NOMO-1 treated with dmso at 0.1 percent for 144 hours (cell line): ENCODE measurements at regions not wholly inside any gene's neighbourhood (a gene's known extent, or its start where the extent isn't known, plus 50 kb on each side); places are given as distances from the start of the nearest gene placed in this dataset.

ENCODE experiments used
- DNase-seq: peaks from one replicate; lab custom pipeline; 2025; ENCODE audit not compliant: unreplicated experiment; lab: John Stamatoyannopoulos, UW

DNA sequence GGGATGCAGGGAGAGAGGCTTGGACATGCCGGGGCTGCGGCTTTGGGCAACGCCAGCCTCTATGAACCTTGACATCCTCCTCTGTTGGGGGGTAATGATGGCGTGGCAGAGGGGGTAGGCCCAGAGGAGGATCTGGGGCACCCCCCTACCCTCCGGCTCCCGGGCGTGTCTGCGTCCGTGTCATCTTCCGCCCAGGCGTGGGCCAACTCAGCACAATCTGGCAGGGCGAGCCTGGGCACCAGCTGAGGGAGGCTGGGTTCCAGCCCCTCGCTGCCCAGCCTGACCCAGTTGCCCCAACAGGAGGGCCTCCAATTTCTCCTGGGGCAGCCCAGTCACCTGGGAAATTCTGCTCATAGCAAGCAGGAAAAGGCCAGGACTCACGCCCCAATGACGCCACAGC lies 62.9 kb upstream of the IL17B start:
- DNase-seq: no peak

DNA sequence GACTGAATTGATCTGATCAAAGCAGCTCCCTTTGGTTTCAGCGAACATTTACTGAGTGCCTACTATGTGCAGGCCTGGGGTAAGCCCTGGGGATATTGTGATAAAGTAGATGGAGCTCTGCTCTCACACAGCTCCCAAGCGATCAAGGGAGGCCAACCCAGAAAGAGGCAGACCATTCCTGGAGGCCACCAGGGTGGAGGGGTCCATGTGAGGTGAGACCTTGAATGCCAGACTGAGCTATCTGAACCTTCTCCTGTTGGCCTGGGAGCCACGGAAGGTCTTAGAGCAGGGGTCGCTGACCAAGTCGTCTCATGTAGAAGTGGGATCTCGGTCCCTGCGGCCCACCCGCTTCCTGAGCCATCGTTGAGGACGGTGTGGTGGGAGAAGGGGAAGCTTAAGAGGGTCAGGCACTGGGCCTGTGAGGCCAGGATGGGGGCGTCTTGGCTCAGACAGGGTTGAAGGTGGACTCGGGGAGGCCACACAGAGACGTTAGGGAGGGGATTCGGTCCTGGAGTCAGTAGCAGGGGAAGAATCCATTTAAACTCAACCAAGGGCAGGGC lies 62.2 kb upstream of the IL17B start:
- no peak for DNase-seq

DNA sequence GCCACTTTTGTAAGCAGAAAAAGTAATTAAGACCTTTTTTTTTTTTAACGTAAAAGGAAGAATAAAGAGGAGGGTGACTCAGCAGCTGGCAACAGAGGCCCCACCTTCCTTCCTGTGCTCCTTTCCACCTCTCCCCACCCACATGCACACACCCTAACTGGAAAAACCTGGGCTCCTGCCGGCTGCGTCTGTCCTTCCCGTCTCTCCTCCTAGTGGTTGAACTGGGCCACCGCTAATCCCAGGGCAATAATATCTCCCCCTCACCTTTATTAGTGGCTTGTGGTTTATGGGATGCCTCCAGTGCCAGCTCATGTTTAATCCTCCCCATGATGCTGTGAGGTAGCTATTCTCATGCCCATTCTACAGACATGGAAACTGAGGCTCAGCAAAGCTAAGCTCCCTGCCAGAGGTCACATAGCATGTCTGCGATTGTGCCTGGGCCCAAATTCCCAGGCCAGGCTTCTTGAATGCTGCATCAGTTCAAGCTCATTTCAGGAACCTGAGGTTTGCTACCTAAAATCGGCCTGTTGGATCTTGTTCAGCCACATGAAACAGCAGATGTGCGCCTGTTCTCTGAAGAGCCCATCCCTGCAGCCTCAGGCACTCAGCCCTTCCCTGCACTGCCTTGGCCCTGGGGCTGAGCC lies 60.9 kb upstream of the IL17B start:
- no peak for DNase-seq

DNA sequence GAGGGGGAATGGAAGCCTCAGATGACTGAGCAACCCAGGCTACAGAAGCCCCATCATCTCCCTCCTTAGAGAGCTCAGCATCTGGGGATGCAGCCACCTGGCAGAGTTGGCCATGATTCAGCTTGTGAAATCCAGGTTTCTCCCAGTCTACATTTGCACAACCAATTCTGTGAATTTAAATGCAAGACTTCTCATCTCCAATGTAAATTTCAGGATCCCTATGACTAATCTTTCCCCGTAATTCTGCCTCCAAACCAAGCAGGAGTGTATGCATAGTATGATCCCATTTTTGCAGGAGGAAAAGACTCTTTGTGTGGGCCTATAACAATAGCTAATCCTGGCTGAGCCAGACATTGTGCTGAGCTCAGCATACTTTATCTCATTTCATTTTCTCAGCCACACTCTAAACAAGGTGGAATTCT lies 59.6 kb upstream of the IL17B start:
- DNase-seq: no peak

DNA sequence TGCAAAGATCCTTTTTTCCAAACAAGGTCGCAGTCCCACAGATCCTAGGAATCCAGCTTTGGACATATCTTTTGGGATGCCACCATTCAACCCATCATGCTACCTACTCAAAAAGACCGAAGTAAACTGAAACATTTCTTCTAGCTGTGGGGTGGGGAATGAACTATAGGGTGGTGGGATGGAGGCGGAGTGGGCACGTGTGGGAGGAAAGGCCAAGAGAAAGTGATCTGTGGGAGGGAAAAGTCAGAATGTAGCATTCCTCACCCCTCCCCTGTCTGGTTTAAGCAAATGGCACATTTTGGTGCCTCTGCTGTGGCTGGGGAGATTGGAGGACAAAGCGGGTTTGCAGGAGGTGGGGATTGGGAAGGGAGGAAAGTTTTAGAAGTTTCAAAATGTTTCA lies 59.2 kb upstream of the IL17B start:
- no peak for DNase-seq

DNA sequence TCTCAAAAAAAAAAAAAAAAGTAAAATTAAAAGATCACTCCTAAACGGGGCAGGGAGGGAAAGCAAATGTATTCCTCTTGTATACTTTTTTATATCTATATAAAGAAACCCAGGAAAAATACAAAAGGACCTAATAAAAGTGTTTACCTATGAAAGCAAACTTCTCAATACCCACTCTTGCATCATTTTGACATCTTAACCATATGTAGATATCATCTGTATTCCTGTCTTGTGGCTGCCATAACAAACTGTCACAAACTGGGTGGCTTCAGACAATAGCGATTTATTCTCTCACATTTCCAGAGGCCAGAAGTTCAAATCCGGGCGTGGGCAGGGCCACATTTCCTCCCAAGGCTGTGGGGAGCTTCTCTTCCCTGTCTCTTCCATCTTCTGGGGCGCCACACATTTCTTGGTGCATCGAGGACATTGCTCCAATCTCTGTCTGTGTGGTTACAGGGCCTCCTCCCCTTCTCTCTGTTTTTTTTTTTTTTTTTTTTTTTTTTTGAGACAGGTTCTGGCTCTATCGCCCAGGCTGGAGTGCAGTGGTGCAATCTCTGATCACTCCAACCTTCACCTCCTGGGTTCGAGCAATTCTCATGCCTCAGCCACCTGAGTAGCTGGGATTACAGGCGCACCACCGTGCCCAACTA lies 58.4 kb upstream of the IL17B start:
- no peak for DNase-seq

DNA sequence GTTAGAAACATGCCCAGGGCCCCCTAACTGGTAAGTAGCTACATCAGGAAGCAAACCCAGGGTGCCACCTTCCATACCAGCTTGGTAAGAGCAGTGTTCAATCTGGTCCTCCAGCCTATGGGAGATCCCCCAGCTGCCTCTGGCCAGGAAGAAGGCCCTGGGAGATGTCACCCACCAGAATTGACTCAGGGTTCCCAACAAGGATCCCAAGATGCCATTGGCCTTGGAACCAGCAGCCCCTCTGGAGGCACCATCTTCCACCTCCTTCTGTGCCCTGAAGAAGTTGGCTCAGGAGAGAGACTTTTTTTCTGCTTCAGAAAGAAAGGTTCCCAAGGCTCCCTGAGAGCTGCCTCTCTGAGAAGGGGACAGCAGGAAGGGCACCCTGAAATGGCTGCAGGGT lies 56.6 kb upstream of the IL17B start:
- DNase-seq: no peak

DNA sequence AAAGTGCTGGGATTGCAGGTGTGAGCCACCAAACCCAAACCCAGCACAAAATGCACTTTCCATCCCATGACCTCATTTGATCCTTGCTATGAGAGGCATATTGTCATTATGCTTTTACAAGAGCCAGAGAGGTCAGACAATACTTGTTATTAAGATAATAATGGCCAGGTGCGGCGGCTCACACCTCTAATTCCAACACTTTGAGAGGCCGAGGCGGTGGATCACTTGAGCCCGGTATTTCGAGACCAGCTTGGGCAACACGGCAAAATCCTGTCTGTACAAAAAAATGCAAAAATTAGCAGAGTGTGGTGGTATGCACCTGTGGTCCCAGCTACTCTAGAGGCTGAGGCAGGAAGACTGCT lies 55.9 kb upstream of the IL17B start:
- no peak for DNase-seq

DNA sequence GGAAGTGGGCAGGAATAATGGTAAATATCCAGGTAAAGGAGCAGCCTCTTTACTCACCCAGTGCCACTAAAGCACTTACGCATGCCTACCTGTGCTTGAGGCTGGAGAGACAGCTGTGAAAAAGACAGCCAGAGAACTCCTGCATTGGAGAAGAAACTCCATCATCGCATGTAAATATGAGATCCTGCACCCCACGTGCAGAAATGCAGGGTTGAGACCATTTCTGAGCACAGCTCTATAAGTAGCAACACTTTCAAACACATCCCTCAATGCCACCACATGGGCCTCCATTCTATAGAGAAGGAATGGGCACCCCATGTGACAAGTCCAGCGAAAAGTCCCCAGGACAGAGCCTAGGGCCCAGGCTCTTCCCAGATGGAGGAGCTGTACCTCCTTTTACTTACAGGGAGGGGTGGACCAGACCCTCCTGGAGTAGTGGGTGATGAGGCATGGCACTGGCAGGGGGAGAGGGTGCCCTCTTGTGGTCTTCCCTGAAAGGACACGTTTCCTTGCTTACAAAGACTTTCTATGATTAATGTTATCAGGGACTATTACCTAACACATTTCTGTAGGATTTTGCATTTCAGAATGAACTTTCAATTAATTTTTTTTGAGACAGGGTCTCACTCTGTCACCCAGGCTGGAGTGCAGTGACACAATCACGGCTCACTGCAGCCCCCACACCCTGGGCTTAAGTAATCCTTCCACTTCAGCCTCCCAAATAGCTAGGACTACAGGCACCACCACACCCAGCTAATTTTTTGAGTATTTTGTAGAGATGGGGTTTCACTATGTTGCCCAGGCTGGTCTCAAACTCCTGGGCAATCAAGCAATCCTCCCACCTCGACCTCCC lies 55.3 kb upstream of the IL17B start:
- no peak for DNase-seq

DNA sequence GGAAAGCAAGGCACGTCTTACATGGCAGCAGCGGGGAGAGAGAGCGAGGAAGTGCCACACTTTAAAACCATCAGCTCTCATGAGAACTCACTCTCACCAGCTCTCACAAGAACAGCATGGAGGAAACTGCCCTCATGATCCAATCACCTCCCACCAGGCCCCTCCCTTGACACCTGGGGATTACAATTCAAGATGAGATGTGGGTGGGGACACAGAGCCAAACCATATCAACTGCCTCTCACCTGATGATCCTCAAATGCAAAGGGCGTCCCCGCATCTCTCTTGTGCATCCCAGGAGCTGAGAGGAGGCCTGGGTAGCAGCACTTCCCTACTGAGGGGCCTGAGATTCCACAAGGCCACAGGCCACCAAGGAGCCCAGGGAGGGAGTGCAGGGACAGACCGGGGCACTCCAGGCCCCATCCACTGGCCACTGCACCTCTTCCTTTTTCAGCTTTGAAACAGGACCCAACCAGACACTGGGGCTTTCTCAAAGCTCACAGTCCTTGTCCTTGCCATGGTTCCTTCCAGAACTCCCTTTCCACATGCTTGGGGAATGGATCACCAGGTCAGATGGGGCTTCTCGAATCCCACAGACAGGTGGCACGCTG lies 54.5 kb upstream of the IL17B start:
- DNase-seq: no peak

DNA sequence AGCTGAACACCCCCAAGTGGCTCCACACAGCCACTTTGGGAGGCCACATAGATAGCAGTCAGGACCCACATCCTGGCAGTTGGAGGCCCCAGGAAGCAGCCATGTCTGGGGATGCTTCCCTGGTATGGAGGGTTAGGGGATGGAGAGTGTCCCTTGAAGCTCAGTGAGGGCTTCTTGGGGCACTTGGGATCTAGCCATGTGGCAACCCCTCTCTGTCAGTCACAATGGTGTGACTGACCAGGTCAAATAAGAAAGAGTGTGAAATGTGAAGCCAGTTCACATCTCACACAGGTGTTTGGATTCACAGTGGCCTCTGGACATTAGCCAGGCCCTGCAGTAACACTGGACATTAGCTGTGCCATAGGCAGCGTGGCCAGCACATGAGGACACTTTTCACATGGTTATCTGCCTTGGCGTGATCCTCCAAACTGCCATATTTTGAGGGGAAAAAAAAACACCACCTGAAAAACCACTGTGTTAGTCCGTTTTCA lies 53.9 kb upstream of the IL17B start:
- DNase-seq: no peak

DNA sequence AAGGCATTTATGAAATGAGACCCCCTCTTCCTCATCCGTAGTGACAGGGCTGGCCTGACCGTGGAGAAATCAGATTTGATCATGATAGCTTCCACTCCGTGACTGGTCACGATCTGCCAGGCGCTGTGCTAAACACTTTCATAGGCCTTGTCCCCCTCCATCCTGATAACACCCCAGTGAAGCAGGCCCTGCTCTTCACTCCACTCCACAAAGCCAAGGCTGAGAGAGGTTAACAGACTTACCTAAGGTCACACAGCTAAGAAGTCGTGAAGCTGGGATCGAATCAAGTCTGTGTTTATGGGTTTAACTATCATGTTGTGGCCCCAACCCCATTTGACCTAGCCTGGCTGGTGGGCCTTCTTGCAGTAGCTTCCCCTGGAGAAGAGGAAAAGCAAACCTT lies 53.3 kb upstream of the IL17B start:
- no peak for DNase-seq

DNA sequence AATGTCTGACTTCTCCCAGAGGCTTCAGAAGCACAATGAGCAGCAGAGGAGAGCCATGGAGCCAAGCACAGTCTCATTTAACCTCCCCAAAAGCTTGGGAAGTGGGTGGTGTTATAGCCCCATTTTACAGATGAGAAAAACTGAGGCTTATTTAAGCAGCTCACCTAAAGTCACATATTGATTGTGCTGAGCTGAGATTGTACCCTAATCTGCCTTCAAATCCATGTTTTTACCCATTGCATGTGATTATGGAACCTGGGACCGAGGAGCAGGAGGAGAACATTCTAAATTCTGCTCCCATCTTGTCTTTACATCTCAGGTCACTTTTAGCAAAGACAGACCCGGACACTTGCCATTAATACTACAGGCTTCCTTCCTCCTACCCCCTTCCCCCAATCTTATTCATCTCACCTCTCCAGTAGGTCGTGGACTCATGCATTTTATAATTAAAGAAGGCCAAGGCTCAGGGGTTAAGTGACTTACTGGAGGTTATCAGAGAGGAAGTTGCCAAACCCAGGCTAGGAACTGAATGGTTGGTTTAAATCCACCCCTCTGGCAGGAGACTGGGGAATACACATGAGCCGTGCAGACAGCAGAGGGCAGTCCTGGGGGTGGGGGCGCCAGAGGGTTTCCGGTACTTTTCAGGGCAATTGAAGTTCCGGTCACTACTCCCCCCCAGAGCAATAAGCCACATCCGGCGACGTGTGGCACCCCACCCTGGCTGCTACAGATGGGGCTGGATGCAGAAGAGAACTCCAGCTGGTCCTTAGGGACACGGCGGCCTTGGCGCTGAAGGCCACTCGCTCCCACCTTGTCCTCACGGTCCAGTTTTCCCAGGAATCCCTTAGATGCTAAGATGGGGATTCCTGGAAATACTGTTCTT lies 51.0 kb upstream of the IL17B start:
- DNase-seq: peak; percentile 70
